HG03342 (cell line): ENCODE measurements at regions not wholly inside any gene's neighbourhood (a gene's known extent, or its start where the extent isn't known, plus 50 kb on each side); places are given as distances from the start of the nearest gene placed in this dataset.
"Not testable (repeated sequence)": the region's sequence is repeated elsewhere in the genome, so short reads cannot be mapped to it uniquely, and the experiment has no call there.

Source experiments
- ATAC-seq: cut with Tn5 transposase; IDR thresholded peaks from one replicate; pipeline ENCODE4 v1.9.1; 2021; ENCODE audit warnings: mild to moderate bottlenecking, moderate library complexity; ENCODE audit not compliant: unreplicated experiment

DNA sequence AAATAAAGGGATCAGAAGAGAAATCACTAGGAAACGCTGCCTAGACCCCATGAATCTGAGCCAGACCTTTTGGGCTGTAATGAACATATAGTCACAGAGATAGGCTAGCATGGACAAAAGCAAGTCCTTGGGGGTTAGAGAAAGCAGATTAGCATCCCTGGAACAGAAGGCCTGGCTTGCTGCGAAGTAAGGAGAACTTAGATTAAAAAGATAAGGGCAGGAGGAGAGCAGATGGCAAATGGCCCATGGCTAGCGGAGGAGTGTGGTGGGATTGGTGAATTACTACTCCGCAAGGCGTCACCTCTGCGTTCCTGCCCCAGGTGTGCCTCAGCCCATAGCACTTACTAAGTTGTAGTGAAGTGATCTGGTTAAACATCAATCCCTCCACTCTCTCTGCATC is 92.3 kb upstream of the ZNF438 start:
- ATAC-seq = no peak

GRCh38 chr10:31124852-31125251 is 93.2 kb upstream of the ZNF438 start:
- no peak for ATAC-seq

GRCh38 chr10:31125789-31126188 is 94.1 kb upstream of the ZNF438 start:
- ATAC-seq = no peak

GRCh38 chr10:31126593-31126992 is 94.9 kb upstream of the ZNF438 start:
- no peak for ATAC-seq

DNA sequence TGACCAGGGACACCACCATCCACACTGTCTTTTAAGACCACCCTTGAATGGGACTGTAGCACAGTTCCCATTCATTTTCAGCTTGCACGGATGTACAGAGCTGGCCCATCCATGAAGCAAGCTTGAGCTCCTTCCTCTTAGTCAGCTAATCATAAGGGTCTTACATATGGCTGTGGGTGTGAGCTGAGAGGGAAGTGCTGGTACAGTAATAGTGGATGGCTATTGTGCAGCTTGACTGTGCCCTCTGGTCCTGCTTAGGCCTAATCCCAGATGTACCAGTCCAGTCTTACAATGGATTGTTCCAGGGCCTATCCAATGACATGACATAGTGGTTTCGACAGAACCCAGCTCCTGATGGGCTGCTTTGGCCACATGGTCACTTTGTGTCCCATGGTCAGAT is 96.9 kb upstream of the ZNF438 start:
- no peak for ATAC-seq

DNA sequence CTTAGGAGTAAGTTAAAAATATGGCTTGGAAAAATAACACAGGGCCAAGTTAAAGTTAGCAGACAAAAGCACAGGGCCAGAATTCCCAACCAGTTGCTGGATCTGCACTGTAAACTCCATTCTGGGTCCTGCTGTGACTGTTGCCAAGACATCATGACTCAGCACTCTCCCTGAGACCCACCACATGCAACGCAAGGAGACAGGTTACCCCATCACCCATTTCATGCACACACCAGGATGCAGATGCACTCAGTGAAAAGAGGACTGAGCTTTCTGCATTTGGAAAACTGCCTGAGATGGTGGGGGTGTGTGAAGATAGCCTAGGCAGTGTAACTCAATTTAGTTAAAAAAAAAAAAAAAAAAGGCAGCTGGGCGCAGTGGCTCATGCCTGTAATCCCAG is 97.6 kb upstream of the ZNF438 start:
- ATAC-seq = no peak

DNA sequence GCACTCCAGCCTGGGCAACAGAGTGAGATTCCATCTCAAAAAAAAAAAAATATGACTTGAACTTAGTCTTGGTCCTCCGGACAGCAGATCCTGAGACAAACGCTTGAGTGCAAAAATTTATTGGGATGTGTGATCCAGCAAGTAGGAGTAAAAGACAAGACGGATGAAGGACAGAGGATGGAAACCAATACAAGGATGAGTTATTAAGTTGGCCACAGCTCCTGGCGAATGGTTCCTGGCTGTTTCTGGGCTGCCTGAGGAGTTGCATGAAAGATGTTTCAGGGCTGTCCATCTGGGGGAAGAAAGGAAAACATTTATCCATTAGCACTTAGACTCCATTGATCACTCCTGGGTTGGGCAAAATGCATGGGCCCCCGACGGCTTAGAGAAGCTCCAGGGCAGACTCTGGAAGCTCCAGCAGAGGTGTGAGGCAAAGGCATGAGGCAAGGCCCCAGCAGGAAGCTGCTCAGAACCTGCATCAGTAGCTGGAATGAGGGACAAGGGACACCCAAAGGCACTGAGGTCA is 98.3 kb upstream of the ZNF438 start:
- no peak for ATAC-seq

- ATAC-seq = no peak
Observed at GRCh38 chr10:31130406-31130805, 98.7 kb upstream of the ZNF438 start.

DNA sequence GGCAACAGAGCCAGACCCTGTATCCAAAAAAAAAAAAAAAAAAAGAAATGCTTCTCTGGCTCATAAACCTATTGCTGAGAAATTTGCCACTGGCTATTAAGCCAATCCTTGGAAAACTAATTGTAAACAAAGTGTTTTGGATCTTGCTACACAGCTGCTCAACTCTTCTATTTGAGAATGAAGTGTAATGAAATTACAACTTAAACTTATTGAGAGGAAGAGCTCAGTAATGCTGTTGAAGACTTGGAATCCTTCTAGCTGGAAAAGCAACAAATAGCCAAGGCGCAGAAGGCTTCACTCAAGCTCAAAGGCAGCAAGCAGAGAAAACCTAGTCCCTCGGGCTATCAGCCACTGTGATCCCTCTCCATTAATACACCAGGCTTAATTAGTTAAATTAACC is 99.6 kb upstream of the ZNF438 start:
- ATAC-seq = no peak

- no peak for ATAC-seq
Observed at GRCh38 chr10:31132681-31133244, 101.1 kb upstream of the ZNF438 start.

- no peak for ATAC-seq
Observed at GRCh38 chr10:31133251-31133791, 101.7 kb upstream of the ZNF438 start.

DNA sequence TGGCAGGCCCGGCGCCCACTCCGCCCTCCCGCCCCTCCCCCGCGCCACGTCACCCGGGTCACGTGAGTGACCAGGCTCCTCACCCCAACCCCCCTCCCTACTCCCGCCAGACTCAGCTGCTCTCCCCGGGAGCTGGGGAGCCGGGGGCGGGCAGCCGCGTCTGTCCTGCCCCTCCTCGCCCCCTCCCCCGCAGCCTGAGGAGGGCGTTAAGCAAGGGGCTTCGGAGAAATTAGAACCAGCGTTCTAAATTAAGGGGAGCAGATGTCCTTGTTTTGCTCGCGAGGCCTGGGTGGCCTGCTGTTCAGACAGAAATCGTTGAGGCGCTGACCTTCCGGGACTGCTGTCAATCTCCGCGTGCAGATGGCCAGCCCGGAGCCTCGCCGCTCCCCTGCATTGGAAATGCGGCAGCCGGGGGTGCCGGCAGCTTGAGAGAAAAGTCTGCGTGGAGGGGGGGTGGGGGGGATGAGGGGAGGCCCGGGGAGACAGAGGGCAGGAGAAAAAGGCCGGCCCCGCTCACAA is 102.2 kb upstream of the ZNF438 start:
- no peak for ATAC-seq

- ATAC-seq = no peak
Observed at GRCh38 chr10:31134311-31134952, 102.8 kb upstream of the ZNF438 start.

GRCh38 chr10:31135171-31135570 is 103.5 kb upstream of the ZNF438 start:
- ATAC-seq = no peak

DNA sequence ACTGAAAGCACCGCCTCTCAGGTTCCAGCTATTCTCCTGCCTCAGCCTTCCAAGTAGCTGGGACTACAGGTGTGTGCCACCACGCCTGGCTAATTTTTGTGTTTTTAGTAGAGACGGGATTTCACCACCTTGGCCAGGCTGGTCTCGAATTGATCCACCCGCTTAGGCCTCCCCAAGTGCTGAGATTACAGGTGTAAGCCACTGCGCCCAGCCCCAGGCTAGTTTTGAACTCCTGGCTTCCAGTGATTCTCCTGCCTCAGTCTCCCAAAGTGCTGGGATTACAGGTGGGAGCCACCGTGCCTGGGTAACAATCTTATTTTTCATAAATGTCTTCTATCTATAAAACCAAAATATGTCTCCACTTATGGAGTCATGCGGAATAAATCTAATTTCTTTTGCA is 104.1 kb upstream of the ZNF438 start:
- ATAC-seq = not testable (repeated sequence)

- ATAC-seq = no peak
Observed at GRCh38 chr10:31136386-31136785, 104.7 kb upstream of the ZNF438 start.

GRCh38 chr10:31136930-31137885 is 105.5 kb upstream of the ZNF438 start:
- ATAC-seq = no peak

GRCh38 chr10:31138026-31138553 is 106.4 kb upstream of the ZNF438 start:
- ATAC-seq = no peak

DNA sequence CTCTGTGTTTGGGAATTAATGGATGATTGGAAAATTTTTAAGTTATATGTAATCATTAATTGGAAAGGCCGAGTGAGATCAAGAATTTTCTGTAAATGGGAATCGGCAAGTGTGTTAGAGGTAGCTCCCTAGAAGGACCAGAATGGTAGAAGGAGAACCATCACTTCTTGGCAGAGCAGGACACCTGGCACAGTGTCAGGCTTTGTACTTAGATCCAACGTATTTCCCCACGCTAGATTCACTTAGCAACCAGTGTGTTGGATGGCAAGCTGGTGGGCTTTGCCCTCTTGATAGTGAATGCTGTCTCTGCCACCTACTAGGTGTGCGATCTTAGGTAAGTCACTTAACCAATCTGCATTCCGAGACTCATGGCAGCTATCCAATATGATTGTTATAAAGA is 107.8 kb upstream of the ZNF438 start:
- no peak for ATAC-seq

- ATAC-seq = no peak
Observed at GRCh38 chr10:31140716-31141115, 109.1 kb upstream of the ZNF438 start.

DNA sequence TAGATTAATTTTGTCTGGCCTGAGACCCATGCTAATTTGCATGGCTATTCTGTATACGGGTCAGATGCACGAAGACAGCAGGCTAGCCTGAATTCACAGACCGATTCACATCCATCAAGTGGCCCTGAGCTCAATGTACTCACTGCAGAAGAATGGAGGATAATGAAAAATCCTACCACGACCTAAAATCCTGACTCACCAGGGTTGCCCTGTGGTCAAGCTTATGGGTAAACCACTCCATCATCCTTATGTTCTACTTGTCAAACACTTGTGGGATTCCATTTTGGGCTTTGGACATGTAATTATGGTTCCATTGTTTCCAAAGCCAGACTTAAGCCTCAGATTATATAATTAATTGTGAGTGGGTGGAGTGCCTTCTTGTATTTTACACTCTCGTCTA is 110.4 kb upstream of the ZNF438 start:
- ATAC-seq = no peak
